ENCODE measurements at regions not wholly inside any gene's neighbourhood (a gene's known extent, or its start where the extent isn't known, plus 50 kb on each side); places are given as distances from the start of the nearest gene placed in this dataset.
"Not testable (repeated sequence)": the region's sequence is repeated elsewhere in the genome, so short reads cannot be mapped to it uniquely, and the experiment has no call there.

DNA sequence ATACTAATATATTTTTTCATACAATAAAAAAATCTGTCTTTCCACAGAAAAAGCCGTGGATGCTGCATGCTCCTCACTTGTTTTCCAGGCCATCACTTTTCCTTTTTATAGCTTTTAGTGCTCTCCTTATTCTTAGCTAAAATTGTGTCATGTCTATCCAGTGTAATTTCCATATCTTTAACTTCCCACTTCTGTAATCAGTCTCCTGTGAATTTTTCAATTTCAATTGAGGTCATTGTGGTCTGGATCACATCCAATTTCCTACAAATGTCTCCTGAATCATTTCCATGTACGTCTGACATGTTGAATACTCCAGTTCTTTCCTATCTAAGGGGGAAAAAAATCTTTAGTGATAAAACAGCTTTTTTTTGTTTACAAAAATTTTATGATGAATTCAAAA is 838.2 kb upstream of the B3GALT2 start:
- in situ Hi-C loops (cut with HindIII; ENCODE audit: low sequenced_read_pairs): no loop called here

DNA sequence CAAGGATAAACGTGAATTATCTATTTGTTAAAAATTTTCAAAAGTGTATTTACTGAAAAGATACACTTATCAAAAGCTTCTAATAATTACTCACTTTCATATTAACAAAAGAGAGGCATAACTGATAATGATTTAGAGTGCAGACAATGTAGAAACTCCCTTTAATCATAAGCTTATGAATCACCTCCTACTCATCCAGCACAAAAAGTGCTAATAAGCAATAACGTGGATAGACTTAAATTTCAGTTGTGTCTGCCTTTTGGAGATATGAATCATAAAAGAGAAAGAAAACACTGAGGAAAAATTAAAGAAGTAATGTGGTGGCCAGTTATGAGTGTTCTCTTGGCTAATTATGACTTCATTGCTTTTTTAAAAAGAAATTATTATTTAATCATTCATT is 827.6 kb upstream of the B3GALT2 start:
- in situ Hi-C loops (cut with HindIII; ENCODE audit: low sequenced_read_pairs): no loop called here

DNA sequence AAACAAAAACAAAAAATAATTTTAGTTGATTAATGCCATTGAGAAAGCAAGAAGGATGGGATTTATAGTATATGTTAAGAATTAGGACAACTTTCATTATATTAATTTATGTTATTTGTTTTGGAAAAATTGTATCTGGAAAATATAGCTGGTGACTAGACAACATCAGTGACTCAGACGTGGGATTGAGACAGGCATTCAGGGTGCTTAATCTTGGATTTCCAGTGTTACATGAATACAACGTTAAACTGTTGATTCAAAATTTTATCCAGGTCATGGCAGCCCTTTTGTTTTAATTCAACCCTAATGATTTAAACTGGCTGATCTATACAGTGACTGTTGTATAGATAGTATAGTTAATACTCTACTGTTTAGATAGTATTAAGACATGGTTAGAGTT is 827.1 kb upstream of the B3GALT2 start:
- in situ Hi-C loops (cut with HindIII; ENCODE audit: low sequenced_read_pairs): no loop called here

DNA sequence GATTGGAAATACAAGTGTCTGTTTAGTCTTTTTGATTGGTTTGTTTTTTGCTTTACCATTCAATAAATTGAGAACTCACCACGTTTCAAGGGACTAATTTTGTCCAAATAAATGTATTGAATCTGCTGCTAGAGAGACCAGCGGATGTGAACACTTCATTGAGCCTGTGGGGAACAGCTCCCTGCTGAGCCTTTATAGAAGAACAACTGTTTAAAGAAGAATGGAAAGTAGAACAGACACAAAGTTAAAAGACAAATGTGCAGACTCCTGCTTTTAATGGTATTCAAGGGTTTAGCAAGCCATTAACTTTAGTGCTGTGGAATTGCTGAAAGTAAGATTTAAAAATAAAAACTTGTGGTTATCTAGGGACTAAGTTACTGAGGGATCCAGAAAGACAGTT is 817.7 kb upstream of the B3GALT2 start:
- in situ Hi-C loops (cut with HindIII; ENCODE audit: low sequenced_read_pairs): no loop called here

DNA sequence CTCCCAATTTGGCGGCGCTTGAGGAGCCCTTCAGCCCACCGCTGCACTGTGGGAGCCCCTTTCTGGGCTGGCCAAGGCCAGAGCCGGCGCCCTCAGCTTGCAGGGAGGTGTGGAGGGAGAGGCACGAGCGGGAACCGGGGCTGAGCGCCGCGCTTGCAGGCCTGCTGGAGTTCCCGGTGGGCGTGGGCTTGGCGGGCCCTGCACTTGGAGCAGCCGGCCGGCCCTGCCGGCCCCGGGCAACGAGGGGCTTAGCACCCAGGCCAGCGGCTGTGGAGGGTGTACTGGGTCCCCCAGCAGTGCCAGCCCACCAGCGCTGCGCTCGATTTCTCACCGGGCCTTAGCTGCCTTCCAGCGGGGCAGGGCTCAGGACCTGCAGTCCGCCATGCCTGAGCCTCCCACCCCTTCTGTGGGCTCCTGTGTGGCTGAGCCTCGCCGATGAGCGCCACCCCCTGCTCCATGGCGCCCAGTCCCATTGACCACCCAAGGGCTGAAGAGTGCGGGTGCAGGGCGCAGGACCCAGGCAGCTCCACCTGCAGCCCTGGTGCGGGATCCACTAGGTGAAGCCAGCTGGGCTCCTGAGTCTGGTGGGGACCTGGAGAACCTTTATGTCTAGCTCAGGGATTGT is 815.4 kb upstream of the B3GALT2 start:
- in situ Hi-C loops (cut with HindIII; ENCODE audit: low sequenced_read_pairs): not testable (repeated sequence)

DNA sequence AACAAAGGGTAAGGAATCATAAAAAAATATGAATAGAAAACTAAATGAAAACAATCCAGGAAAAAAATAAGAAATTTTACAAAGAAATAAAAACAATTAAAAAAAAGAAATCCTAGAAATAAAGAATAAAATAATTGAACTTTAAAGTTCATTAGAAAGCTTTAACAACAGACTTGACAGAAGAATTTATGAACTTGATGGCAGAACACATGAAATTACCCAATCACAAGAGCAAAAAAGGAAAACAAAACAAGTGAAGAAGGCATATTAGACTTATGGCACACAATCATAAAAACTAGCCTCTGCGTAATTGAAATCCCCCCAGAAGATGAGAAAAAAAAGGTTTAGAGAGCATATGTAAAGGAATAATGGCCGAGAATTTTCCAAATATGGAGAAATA is 802.5 kb upstream of the B3GALT2 start:
- in situ Hi-C loops (cut with HindIII; ENCODE audit: low sequenced_read_pairs): no loop called here

DNA sequence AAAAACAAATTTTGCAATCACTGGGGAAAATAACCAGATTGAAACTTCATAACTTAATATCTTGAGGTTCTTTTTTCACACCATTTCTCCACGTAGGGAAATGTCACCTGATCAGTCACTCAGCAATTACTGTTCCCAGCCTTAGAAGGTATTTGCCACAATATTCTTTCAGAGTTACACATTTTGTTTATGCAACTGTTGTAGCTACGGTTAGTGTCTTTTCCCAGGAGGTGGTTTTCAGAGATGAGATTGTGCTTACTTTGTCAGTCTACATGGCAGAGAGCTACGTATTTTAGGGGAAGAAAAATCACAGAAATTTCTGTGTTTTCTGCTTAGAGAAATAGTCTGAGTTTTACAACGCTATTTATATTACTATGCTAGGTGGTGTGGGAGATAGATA is 792.8 kb upstream of the B3GALT2 start:
- in situ Hi-C loops (cut with HindIII; ENCODE audit: low sequenced_read_pairs): no loop called here

DNA sequence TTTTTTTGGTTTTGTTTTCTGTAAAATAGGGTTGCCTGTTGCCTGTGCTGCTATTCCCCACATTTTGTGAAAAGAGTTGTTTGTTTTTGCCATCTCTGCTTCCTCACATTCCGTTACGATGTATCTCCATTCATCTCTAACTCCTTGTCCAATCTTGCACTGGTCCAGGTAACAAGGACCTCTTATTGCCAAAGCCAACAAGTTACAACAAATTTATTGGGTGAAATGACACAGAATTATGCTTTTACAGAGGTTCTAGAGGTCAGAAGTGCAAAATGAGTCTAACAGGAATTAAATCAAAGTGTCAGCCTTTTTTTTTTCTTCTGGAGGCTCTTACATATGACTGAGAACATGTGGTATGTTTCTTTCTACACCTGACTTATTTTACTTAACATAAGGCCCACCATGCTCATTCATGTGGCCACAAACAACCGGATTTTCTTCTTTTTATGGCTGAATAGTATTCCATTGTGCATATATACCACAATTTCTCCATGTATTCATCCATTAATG is 787.9 kb upstream of the B3GALT2 start:
- in situ Hi-C loops (cut with HindIII; ENCODE audit: low sequenced_read_pairs): no loop called here

DNA sequence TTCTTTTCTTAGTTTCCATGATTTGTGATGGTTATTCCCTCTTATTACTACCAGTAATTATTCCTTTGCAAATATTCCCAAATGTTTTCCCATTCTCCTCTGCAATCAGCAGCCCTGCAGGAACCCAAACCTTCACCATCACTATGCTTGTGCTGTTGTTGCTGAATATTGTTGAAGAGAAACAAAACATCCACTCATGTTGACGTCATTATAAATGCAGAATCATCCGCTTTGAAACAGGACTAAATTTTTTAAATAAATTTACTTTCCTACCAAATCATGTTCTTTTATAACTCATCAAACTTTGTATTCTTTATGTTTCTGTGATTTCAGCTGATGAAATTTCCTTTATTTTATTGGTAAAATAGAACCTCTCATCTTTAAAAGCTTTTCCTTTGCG is 787.0 kb upstream of the B3GALT2 start:
- in situ Hi-C loops (cut with HindIII; ENCODE audit: low sequenced_read_pairs): no loop called here

DNA sequence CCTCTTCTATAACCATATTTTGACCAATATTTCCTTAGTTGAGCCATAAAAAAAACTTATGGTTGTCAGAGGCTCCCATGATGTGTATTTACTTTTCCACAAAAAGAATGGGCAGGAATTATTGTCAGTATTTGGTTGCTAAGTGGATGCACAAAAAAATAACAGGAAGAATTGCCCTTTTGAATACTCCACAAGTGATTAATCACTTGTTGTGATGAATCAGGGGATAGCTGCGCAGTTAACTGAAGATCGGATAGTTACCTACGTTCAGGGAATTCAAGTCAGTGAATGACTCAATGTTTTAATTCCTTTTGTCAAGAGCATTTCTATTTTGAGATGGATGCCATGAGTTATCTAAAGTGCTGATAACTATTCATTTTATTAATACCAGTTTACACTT is 785.2 kb upstream of the B3GALT2 start:
- in situ Hi-C loops (cut with HindIII; ENCODE audit: low sequenced_read_pairs): no loop called here

DNA sequence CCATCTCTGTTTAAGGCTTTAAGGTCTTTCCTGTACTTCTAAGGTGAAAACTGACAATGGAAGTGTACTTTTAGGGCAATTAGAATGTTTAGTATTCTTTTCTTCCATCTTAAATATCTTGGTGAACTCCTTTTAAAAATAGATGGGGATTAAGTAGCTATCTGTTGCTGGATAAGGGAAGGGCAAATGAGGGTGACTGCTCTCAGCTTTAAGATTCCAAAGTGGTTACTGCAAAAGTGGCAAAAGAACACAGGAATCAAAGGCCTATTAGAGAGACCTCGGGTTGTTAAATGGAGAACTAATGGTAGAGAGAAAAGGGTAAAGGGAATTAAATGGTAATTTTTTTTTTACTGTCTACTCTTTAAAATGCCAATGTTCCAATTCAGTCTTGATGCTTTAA is 774.1 kb upstream of the B3GALT2 start:
- in situ Hi-C loops (cut with HindIII; ENCODE audit: low sequenced_read_pairs): no loop called here

DNA sequence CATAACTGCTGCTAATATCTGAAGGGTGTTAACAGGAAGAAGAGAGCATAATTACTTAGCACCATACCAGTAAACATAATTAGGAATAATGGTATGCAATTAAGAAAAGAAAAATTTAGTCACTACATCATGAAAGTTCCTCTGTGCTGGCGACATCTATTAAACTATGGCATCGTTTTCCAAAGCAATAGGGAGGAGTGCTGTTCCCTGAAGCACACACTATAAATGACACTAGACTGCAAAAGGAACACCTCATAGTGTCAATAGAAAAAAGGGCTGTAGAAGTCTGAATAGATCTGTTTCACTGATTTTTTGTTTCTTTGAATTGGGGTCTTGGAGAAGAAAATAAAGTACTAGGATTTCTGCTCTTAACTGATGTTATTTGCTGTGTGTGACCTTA is 773.6 kb upstream of the B3GALT2 start:
- in situ Hi-C loops (cut with HindIII; ENCODE audit: low sequenced_read_pairs): no loop called here

DNA sequence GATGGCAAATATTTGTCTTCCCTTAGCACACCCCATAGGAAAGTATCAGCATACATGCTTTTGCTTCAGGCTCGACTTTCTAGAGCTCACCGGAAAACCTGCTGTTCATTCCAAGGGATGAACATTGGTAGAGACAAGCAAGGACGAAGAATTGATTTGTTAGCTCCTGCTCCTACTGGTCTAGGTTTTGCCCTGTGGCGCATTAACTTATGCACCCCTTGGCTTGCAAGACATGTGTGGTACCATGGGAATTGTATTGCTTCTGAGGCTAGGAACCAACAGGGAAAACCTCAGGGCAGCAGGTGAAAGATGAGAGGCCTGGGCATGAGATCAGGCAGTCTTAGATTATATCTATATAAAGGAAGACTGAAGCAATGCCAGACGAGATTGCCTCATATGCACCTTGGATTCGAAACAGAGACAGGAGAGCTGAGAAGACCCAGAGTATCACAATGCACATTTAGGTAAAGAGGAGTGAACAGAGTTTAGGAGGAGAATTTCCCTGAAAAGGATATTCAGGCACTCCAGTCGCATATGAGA is 771.2 kb upstream of the B3GALT2 start:
- in situ Hi-C loops (cut with HindIII; ENCODE audit: low sequenced_read_pairs): no loop called here

DNA sequence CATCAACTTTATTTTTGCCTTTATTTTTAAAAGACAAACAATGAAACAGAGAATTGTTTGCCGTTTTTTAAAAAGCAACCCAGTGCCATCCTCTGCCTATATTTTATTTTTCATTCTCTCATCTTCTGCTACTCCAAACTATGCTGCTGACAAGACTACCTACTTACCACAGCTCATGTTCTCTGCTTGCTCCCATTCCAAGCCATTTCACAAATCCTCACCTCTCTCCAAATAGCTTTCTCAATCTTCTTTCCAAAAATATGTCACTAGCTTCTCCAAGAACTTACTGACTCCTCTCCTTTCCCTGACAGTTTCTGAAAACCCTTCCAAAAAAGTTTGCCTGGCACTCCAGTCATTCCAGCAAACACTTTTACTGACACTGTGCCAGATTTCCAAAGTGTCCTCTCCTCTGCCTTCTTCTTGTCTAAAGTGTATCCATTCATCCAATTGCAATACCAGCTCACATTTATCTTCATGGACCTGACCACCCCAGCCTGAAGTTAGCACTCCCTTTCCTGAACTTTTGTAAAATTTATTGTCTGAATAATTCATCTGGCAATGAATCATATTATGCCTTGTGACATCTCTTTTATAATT is 766.5 kb upstream of the B3GALT2 start:
- in situ Hi-C loops (cut with HindIII; ENCODE audit: low sequenced_read_pairs): no loop called here

DNA sequence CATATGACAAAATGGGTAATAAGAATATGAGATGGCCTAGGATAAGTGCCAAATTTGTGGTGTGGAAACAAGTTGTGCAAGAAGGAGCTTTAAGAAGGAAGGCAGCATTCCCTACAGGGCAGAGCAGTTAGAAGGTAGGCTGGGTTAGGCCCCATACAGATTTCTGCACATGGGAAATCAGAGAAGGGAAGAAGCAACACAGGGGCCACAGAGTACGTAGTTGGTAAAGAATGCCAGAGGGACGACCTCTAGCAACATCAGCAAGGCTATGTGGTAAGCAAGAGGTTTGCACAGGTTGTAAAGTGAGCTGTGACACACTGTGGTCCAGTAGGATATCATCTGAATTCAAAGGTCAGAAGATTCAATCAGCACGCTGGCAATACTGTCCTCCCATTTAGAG is 765.6 kb upstream of the B3GALT2 start:
- in situ Hi-C loops (cut with HindIII; ENCODE audit: low sequenced_read_pairs): no loop called here

DNA sequence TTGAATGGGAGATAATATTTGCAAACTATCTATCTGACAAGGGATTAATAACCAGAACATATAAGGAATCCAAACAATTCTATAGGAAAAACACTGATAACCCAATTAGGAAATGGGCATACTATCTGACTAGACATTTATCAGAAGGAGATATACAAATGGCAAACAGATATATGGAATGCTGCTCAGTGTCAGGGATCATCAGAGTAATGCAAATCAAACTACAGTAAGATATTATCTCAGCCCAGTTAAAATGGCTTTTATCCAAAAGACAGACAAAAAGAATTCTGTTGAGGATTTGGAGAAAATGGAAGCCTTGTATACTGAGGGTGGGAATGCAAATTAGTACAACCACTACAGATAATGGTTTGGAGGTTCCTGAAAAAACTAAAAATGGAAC is 758.0 kb upstream of the B3GALT2 start:
- in situ Hi-C loops (cut with HindIII; ENCODE audit: low sequenced_read_pairs): no loop called here

DNA sequence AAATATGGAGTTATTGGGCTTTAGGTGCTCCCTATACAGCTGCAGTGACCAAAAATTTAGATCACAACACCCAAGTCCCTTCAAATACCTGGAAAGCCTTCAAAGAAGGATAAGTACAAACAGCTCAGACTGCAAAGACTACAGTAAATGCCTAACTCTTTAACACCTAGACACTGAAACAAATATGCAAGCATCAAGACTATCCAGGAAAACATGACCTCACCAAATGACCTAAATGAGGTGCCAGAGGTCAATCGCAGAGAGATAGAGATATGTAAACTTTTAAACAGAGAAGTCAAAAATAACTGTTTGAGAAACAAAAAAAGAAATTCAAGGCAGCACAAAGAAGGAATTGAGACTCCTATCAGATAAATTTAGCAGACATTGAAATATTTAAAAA is 753.8 kb upstream of the B3GALT2 start:
- in situ Hi-C loops (cut with HindIII; ENCODE audit: low sequenced_read_pairs): no loop called here

DNA sequence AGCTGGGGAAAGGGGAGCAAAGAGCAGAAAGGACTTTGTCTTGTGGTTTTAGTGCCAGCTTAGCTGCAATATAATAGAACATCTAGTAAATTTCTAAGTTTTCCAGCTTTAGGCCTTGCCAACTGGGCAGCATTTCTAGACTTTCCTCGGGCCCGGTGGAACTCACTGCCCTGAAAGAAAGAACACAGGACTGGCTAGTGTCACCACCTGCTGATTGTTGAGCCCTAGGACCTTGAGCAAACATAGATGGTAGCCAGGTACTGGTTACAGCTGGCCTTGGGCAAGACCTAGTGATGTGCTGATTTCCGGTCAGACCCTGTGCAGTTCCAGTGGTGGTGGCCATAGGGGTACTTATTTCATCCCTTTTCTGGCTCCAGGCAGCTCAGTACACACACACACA is 753.2 kb upstream of the B3GALT2 start:
- in situ Hi-C loops (cut with HindIII; ENCODE audit: low sequenced_read_pairs): no loop called here

DNA sequence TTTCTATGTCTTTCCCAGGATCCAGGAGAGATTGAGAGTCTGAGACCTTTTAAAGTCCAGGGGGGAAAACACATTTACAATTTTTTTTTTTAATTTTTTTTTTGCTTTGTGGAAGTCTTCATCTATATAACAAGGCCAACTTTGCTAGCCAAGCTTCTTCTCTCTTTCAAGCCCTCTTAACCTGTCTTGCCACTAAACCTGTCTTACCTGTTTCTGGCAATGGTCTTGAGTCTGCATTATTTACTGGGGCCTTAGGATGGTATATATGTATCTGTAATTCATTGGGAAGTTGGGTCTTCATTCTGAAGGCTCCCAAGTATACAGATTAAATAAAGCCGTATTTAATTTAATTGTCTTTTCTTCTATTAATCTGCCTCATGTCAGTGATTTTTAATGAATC is 750.9 kb upstream of the B3GALT2 start:
- in situ Hi-C loops (cut with HindIII; ENCODE audit: low sequenced_read_pairs): no loop called here

DNA sequence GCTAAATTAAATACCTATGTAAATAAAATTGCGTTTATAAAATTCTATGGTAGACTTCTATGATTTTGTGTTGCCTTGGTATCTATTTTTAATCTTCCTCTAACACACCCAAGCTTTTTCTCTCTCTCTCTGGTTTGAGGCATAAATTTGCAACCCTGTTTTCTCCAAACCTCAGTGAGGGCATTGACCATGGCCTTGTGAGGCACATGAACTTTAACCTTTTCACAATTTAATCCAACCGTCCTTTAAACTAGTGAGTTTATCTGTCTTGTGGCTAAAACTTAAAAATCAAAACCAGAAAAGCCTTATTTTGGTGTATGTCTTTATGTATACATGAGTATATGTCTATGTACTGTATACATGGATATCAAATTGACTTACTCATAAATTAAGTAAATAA is 746.6 kb upstream of the B3GALT2 start:
- in situ Hi-C loops (cut with HindIII; ENCODE audit: low sequenced_read_pairs): no loop called here

DNA sequence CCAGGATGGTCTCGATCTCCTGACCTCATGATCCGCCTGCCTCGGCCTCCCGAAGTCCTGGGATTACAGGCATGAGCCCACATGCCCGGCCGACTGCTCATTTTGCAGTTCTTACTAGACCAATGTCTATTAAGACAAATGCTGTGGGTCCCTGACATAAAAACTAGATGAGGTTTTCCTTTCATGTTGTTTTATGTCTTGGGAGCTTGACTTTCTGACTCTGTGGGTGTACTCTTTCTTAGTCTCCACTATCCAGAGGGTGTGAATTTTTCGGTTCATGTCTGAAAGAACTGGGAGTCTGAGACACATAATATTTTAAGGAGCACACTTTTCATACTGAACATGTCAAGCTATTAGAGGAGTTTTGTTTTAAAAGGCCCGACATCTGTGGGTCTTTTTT is 744.9 kb upstream of the B3GALT2 start:
- in situ Hi-C loops (cut with HindIII; ENCODE audit: low sequenced_read_pairs): no loop called here

DNA sequence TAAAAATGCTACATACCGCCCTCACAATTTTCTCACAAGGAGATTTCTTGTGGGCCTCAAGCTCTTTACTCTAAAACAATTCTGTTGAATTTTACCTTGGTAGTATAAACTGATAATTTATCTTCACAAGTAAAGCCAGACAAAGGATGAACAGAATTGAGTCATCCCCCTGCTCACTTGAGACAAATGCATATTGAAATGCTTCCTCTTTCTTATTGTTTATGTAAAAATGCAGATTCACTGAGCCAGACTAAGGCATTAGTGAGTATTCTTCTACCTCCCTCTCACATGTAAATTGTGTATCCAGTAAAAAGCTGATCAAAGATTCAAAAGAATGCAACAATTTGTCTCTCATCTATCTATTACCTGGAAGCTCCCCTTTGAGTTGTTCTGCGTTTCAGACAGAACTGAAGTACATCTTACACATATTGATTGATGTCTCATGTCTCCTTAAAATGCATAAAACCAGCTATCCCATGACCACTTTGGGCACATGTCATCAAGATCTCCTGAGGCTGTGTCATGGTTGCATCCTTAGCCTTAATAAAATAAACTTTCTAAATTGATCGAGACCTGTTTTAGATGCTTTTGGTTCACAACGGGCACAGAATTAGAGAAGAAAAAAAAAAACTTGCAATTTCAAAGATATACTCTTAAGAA is 743.1 kb upstream of the B3GALT2 start:
- in situ Hi-C loops (cut with HindIII; ENCODE audit: low sequenced_read_pairs): no loop called here

All from endothelial cell of hepatic sinusoid (primary cell).